ENCODE measurements at regions not wholly inside any gene's neighbourhood (a gene's known extent, or its start where the extent isn't known, plus 50 kb on each side); places are given as distances from the start of the nearest gene placed in this dataset.

DNA sequence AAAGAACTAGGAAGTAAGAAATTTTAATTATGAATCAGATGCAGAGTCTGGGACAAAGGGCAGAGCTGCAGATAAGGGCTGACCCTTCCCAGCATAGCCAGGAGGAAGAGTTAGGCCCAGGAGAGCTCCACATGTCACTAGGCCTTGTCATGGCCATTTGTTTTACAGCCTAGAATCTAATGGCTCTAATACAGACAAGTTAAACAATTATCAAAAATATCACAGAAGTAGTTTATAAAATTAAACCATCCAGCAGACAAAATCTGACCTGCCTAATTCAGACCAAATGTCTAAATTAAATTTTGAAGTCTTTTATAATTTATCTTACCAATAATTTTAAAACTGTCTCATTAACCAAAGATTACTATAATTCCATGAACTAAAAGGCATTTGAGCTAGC lies 1369.5 kb downstream of the CDH11 start:
- TF ChIP-seq, protein P1, sequence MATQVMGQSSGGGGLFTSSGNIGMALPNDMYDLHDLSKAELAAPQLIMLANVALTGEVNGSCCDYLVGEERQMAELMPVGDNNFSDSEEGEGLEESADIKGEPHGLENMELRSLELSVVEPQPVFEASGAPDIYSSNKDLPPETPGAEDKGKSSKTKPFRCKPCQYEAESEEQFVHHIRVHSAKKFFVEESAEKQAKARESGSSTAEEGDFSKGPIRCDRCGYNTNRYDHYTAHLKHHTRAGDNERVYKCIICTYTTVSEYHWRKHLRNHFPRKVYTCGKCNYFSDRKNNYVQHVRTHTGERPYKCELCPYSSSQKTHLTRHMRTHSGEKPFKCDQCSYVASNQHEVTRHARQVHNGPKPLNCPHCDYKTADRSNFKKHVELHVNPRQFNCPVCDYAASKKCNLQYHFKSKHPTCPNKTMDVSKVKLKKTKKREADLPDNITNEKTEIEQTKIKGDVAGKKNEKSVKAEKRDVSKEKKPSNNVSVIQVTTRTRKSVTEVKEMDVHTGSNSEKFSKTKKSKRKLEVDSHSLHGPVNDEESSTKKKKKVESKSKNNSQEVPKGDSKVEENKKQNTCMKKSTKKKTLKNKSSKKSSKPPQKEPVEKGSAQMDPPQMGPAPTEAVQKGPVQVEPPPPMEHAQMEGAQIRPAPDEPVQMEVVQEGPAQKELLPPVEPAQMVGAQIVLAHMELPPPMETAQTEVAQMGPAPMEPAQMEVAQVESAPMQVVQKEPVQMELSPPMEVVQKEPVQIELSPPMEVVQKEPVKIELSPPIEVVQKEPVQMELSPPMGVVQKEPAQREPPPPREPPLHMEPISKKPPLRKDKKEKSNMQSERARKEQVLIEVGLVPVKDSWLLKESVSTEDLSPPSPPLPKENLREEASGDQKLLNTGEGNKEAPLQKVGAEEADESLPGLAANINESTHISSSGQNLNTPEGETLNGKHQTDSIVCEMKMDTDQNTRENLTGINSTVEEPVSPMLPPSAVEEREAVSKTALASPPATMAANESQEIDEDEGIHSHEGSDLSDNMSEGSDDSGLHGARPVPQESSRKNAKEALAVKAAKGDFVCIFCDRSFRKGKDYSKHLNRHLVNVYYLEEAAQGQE (IDR thresholded peaks at IDR 0.05; ENCODE audit: insufficient read depth in 1 of 2, low read depth in 2 of 2, low read length in 2 of 2), result no peak
- TF ChIP-seq FOXP2 (optimal IDR thresholded peaks at IDR 0.05; ENCODE audit: borderline replicate concordance, extremely low read depth, extremely low read length, insufficient read depth), result no peak
- no peak for TF ChIP-seq SIN3A (IDR thresholded peaks at IDR 0.05; ENCODE audit: borderline replicate concordance, insufficient read depth, low read length)
- TF ChIP-seq TAF1 (IDR thresholded peaks at IDR 0.05; ENCODE audit: borderline replicate concordance, insufficient read depth, low read length), result no peak

All from PFSK-1 (cell line).